ENCODE measurements at regions not wholly inside any gene's neighbourhood (a gene's known extent, or its start where the extent isn't known, plus 50 kb on each side); places are given as distances from the start of the nearest gene placed in this dataset.

- no peaks in the 10 kb centered on the region for H4K20me1 ChIP-seq (ENCODE audit: control insufficient read depth, insufficient read depth)
- POLR2A ChIA-PET = no interaction called here
- no peaks in the 10 kb centered on the region for H3K36me3 ChIP-seq (ENCODE audit: control insufficient read depth in 2 of 2, insufficient read depth in 2 of 2, low read length in 1 of 2)
- intact Hi-C loops (cut with micrococcal nuclease; ENCODE audit: unreplicated experiment) = no loop called here
- CTCF ChIA-PET = no interaction called here
- no peaks in the 10 kb centered on the region for H3K9me3 ChIP-seq (replicated peaks; ENCODE audit: control insufficient read depth, insufficient read depth, low read length)
- no peak for ATAC-seq
- DNase-seq (ENCODE audit: low read depth, low spot score) = no peak
- H3K27me3 ChIP-seq (replicated peaks in 1 of 2; ENCODE audit: control insufficient read depth in 2 of 2, insufficient read depth in 2 of 2, low read length in 1 of 2) = no peaks in the 10 kb centered on the region
- FAIRE-seq = no peak
- in situ Hi-C loops (cut with MboI) = no loop called here
- no peak for TF ChIP-seq EGR1 (IDR thresholded peaks at IDR 0.05; ENCODE audit: borderline replicate concordance in 1 of 2, low read depth in 2 of 2, low read length in 2 of 2)
- no peak for TF ChIP-seq SUPT20H (IDR thresholded peaks at IDR 0.05; ENCODE audit: borderline replicate concordance, control insufficient read depth, low read depth, low read length)
- no peak for TF ChIP-seq CREB1 (IDR thresholded peaks at IDR 0.05; ENCODE audit: low read depth)
- no peak for TF ChIP-seq ZNF687 (IDR thresholded peaks at IDR 0.05)
- TF ChIP-seq RUNX3 (IDR thresholded peaks at IDR 0.05; ENCODE audit: low read length) = no peak
- TF ChIP-seq JUNB (IDR thresholded peaks at IDR 0.05) = no peak
- TF ChIP-seq NR2C2 (IDR thresholded peaks at IDR 0.05; ENCODE audit: borderline replicate concordance, control insufficient read depth, insufficient read length, low read depth) = no peak
- no peak for TF ChIP-seq FOS (IDR thresholded peaks at IDR 0.05; ENCODE audit: borderline replicate concordance, extremely low read depth, insufficient read length)
- no peak for TF ChIP-seq SRF (IDR thresholded peaks at IDR 0.05; ENCODE audit: low read depth in 2 of 2, low read length in 2 of 2)
- no peak overlapping the region for H3K9ac ChIP-seq (ENCODE audit: control insufficient read depth, insufficient read depth, low read length)
- H3K4me2 ChIP-seq (ENCODE audit: control insufficient read depth, insufficient read depth) = no peak overlapping the region
- H3K4me1 ChIP-seq (ENCODE audit: control insufficient read depth, insufficient read depth, low read length) = no peaks in the 10 kb centered on the region
- no peak overlapping the region for H3K27ac ChIP-seq (ENCODE audit: control insufficient read depth, insufficient read depth)
- SMC1A ChIA-PET (ENCODE audit: uncharacterized antibody, unreplicated experiment) = no interaction called here
- no peak overlapping the region for H2AFZ ChIP-seq (ENCODE audit: control insufficient read depth, low read depth, low read length)
- H3K4me3 ChIP-seq = no peak overlapping the region
- no TSS peak for BruUV-seq (replicated peaks)
- RAD21 ChIA-PET (ENCODE audit: unreplicated experiment) = no interaction called here
- no peaks in the 10 kb centered on the region for H3K79me2 ChIP-seq (ENCODE audit: control insufficient read depth, insufficient read depth, low read length)
These were observed 345.4 kb downstream of the STIM2 start for GRCh38 chr4:27206009-27206408.

Data from GM12878 (cell line).